ENCODE measurements at regions not wholly inside any gene's neighbourhood (a gene's known extent, or its start where the extent isn't known, plus 50 kb on each side); places are given as distances from the start of the nearest gene placed in this dataset.

DNA sequence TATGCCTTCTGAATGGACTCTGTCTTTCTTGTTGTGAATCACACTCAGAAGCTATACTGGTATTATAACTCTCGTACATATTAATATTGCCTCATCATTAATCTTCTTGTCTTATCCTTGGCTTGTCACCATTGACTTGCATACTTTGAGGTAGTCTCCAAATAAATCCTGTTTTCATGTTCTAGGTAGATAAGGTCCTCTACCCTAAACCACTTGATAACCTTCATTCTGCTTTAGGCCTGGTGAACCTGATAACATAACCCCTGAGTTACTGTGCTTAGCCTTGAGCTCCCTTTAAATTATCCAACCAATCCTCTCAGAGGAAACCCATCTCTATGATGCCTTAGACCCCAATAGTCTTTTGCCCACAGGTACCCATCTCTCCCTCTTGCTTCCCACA lies 1162.3 kb downstream of the SLITRK1 start:
- Mint-ChIP-seq H3K9me3 (peaks cover 0 to 5% (median 0%) of the 10 kb centered on the region in 7 donors), H3K4me3 (no peak overlapping the region), H3K27ac (no peak overlapping the region), H3K4me1 (no peaks in the 10 kb centered on the region), H3K27me3 (ENCODE audit: low read depth in 3 of 3) (no peaks in the 10 kb centered on the region), H3K36me3 (no peaks in the 10 kb centered on the region)
- Histone ChIP-seq H2AFZ (ENCODE audit: insufficient read depth, low read depth, low read length, poor library complexity, severe bottlenecking) (no peak overlapping the region), H3K79me2 (ENCODE audit: insufficient read depth, low read length) (no peaks in the 10 kb centered on the region), H3K4me1 (ENCODE audit: control insufficient read depth in 1 of 2, insufficient read depth in 2 of 2, low read length in 2 of 2) (no peaks in the 10 kb centered on the region), H4K20me1 (ENCODE audit: insufficient read depth, low read length) (no peaks in the 10 kb centered on the region), H3K9me3 (replicated peaks in 1 of 2; ENCODE audit: control insufficient read depth in 1 of 2, insufficient read depth in 1 of 2, low read length in 2 of 2) (no peaks in the 10 kb centered on the region), H3K9ac (ENCODE audit: insufficient read depth, low read length, poor library complexity, severe bottlenecking) (no peak overlapping the region), H3K4me3 (replicated peaks in 1 of 3; ENCODE audit: low read depth in 2 of 3, low read length in 3 of 3) (no peak overlapping the region), H3K4me2 (replicated peaks; ENCODE audit: extremely low read depth, low read length, poor library complexity, severe bottlenecking) (no peak overlapping the region), H3K36me3 (replicated peaks in 1 of 2; ENCODE audit: control insufficient read depth in 1 of 2, insufficient read depth in 2 of 2, low read length in 2 of 2) (no peaks in the 10 kb centered on the region), H3K27ac (ENCODE audit: low read depth in 1 of 2, low read length in 2 of 2) (no peak overlapping the region), H3K27me3 (ENCODE audit: control insufficient read depth in 2 of 2, insufficient read depth in 2 of 2, low read length in 2 of 2) (no peaks in the 10 kb centered on the region)
- TF ChIP-seq, protein P1, sequence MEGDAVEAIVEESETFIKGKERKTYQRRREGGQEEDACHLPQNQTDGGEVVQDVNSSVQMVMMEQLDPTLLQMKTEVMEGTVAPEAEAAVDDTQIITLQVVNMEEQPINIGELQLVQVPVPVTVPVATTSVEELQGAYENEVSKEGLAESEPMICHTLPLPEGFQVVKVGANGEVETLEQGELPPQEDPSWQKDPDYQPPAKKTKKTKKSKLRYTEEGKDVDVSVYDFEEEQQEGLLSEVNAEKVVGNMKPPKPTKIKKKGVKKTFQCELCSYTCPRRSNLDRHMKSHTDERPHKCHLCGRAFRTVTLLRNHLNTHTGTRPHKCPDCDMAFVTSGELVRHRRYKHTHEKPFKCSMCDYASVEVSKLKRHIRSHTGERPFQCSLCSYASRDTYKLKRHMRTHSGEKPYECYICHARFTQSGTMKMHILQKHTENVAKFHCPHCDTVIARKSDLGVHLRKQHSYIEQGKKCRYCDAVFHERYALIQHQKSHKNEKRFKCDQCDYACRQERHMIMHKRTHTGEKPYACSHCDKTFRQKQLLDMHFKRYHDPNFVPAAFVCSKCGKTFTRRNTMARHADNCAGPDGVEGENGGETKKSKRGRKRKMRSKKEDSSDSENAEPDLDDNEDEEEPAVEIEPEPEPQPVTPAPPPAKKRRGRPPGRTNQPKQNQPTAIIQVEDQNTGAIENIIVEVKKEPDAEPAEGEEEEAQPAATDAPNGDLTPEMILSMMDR (IDR thresholded peaks at IDR 0.05): no peak
- intact Hi-C loops (cut with micrococcal nuclease): no loop called here
- no peak for DNase-seq
- WGBS (ENCODE audit: insufficient coverage): no CpG with 5 or more reads among the region's 1 CpG

DNA sequence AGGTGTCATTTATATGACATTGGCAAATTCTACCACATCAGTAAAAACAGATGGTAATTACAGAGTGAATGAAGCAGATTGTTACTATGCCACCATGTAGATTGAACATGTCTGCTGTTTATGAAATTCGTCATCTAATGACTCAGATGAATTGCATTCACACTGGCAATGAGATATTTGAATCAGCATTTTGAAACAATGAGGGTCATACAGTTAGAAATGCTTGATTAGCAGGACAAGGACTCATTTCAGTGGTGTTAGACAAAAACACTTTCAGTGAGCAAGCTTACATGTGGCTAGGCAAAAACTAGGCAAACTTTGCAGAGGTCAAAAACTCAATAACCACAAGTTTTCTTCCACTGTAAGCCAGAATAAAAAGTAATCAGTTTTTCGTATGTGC lies 1165.0 kb downstream of the SLITRK1 start:
- Mint-ChIP-seq H3K36me3 (no peaks in the 10 kb centered on the region), H3K9me3 (peaks cover 0 to 4% (median 0%) of the 10 kb centered on the region in 7 donors), H3K4me3 (no peak overlapping the region), H3K27me3 (ENCODE audit: low read depth in 3 of 3) (no peaks in the 10 kb centered on the region), H3K4me1 (no peaks in the 10 kb centered on the region), H3K27ac (no peak overlapping the region)
- Histone ChIP-seq H3K27me3 (ENCODE audit: control insufficient read depth in 2 of 2, insufficient read depth in 2 of 2, low read length in 2 of 2) (no peaks in the 10 kb centered on the region), H3K4me2 (replicated peaks; ENCODE audit: extremely low read depth, low read length, poor library complexity, severe bottlenecking) (no peak overlapping the region), H3K36me3 (replicated peaks in 1 of 2; ENCODE audit: control insufficient read depth in 1 of 2, insufficient read depth in 2 of 2, low read length in 2 of 2) (no peaks in the 10 kb centered on the region), H3K4me3 (replicated peaks in 1 of 3; ENCODE audit: low read depth in 2 of 3, low read length in 3 of 3) (no peak overlapping the region), H3K9me3 (replicated peaks in 1 of 2; ENCODE audit: control insufficient read depth in 1 of 2, insufficient read depth in 1 of 2, low read length in 2 of 2) (no peaks in the 10 kb centered on the region), H3K4me1 (ENCODE audit: control insufficient read depth in 1 of 2, insufficient read depth in 2 of 2, low read length in 2 of 2) (no peaks in the 10 kb centered on the region), H3K9ac (ENCODE audit: insufficient read depth, low read length, poor library complexity, severe bottlenecking) (no peak overlapping the region), H4K20me1 (ENCODE audit: insufficient read depth, low read length) (no peaks in the 10 kb centered on the region), H3K27ac (ENCODE audit: low read depth in 1 of 2, low read length in 2 of 2) (no peak overlapping the region), H3K79me2 (ENCODE audit: insufficient read depth, low read length) (no peaks in the 10 kb centered on the region), H2AFZ (ENCODE audit: insufficient read depth, low read depth, low read length, poor library complexity, severe bottlenecking) (no peak overlapping the region)
- no CpG with 5 or more reads among the region's 2 CpGs for WGBS (ENCODE audit: insufficient coverage)
- DNase-seq: no peak
- intact Hi-C loops (cut with micrococcal nuclease): no loop called here
- TF ChIP-seq, protein P1 (IDR thresholded peaks at IDR 0.05): no peak

Data from CD14-positive monocyte (primary cell).